HCT116 (cell line): ENCODE measurements at regions not wholly inside any gene's neighbourhood (a gene's known extent, or its start where the extent isn't known, plus 50 kb on each side); places are given as distances from the start of the nearest gene placed in this dataset.

ENCODE experiments used
- ATAC-seq: fragments of 200-7000 bp; cut with Tn5 transposase; 2 replicates; pipeline ENCODE4 v1.9.1; 2020; ENCODE audit warnings: mild to moderate bottlenecking, moderate library complexity
- BruUV-seq: library from RNA; stranded (reverse); fragments of 400-500 nt; replicated peaks from 2 replicates; lab custom pipeline; 2021; lab: Mats Ljungman, UMichigan
- CTCF ChIA-PET: fragments of 300-600 bp; sonication (Branson Sonifier 250); formaldehyde crosslinking; loops from one replicate; lab custom pipeline; 2021; ENCODE audit warnings: antibody characterized with exemption; lab: Charles Lee
- POLR2A ChIA-PET: fragments of 300-600, 350-600 bp; sonication (Branson Sonifier 250); formaldehyde crosslinking; loops from one replicate; lab custom pipeline; 2021; ENCODE audit warnings: antibody characterized with exemption; lab: Charles Lee
- RAD21 ChIA-PET, 2 experiments: fragments of 300-600 bp; sonication (Branson Sonifier 250); formaldehyde crosslinking; loops; one replicate each; lab custom pipeline; 2023; ENCODE audit warnings: low total read pairs in 2 of 2; ENCODE audit not compliant: uncharacterized antibody in 2 of 2, unreplicated experiment in 2 of 2, low non-redundant PET in 1 of 2; lab: Charles Lee
- DNase-seq: peaks from one replicate; pipeline ENCODE4 v3.0.0-alpha.2; 2010; ENCODE audit warnings: low read depth, low spot score
- H2AFZ ChIP-seq: fragments of 200-600 bp; shearing (Covaris generic), sonication (generic); 2 replicates; pipeline ENCODE4 v1.6.1; 2017; ENCODE audit warnings: low read depth, mixed run types, mixed read lengths, antibody characterized with exemption, low read length; ENCODE audit not compliant: poor library complexity, severe bottlenecking
- H3K27ac ChIP-seq: 2 replicates; pipeline ENCODE4 v1.5.1; 2012; ENCODE audit warnings: low read depth, low read length
- H3K27me3 ChIP-seq: fragments of 200-600 bp; sonication (generic); 2 replicates; pipeline ENCODE4 v1.6.1; 2016; ENCODE audit warnings: mixed run types, low read length, mixed read lengths; ENCODE audit not compliant: insufficient read depth
- H3K36me3 ChIP-seq, 2 experiments: fragments of 200-500 bp in 1 of 2; fragments of 200-600 bp in 1 of 2; sonication (Bioruptor generic) in 1 of 2; sonication (generic) in 1 of 2; 2 replicates each; pipeline versions ENCODE4 v1.5.1 to v1.6.1; 2014 to 2016; ENCODE audit warnings: low read length in 2 of 2, inconsistent platforms in 1 of 2, mixed read lengths in 1 of 2, mixed run types in 1 of 2; ENCODE audit not compliant: insufficient read depth in 2 of 2, control insufficient read depth in 1 of 2
- H3K4me1 ChIP-seq, 2 experiments: fragments of 200-600 bp in 1 of 2; sonication (generic) in 1 of 2; 2 replicates each; pipeline versions ENCODE4 v1.5.1 to v1.6.1; 2012 to 2017; ENCODE audit warnings: low read length in 2 of 2, inconsistent platforms in 1 of 2, mild to moderate bottlenecking in 1 of 2, mixed read lengths in 1 of 2, mixed run types in 1 of 2, moderate library complexity in 1 of 2; ENCODE audit not compliant: insufficient read depth in 2 of 2, control insufficient read depth in 1 of 2
- H3K4me2 ChIP-seq: fragments of 200-600 bp; sonication (generic); 2 replicates; pipeline ENCODE4 v1.6.1; 2017; ENCODE audit warnings: mixed run types, low read length, mixed read lengths
- H3K4me3 ChIP-seq, 2 experiments: fragments of 200-600 bp in 1 of 2; sonication (generic) in 1 of 2; replicated peaks in 1 of 2; 2 replicates each; pipeline ENCODE4 v1.5.1; 2011 to 2016; ENCODE audit warnings: low read length in 2 of 2, control low read depth in 1 of 2, low read depth in 1 of 2, mild to moderate bottlenecking in 1 of 2, mixed read lengths in 1 of 2, mixed run types in 1 of 2
- H3K79me2 ChIP-seq: fragments of 200-600 bp; sonication (generic); 2 replicates; pipeline ENCODE4 v1.6.1; 2017; ENCODE audit warnings: mild to moderate bottlenecking, mixed run types, low read length, moderate library complexity, mixed read lengths; ENCODE audit not compliant: insufficient read depth
- H3K9ac ChIP-seq: fragments of 200-600 bp; sonication (generic); 2 replicates; pipeline ENCODE4 v1.6.1; 2016; ENCODE audit warnings: low read length, mixed read lengths
- H3K9me2 ChIP-seq: fragments of 200-600 bp; sonication (generic), shearing (Covaris generic); 2 replicates; pipeline ENCODE4 v1.6.1; 2017; ENCODE audit warnings: mixed run types, mild to moderate bottlenecking, moderate library complexity; ENCODE audit not compliant: insufficient read depth
- H3K9me3 ChIP-seq, 2 experiments: fragments of 200-500 bp in 1 of 2; fragments of 200-600 bp in 1 of 2; sonication (Bioruptor generic) in 1 of 2; sonication (generic) in 1 of 2; 2 replicates each; pipeline ENCODE4 v1.6.1; 2014 to 2017; ENCODE audit warnings: low read length in 2 of 2, mixed read lengths in 2 of 2, inconsistent platforms in 1 of 2, low read depth in 1 of 2, mild to moderate bottlenecking in 1 of 2, mixed run types in 1 of 2, moderate library complexity in 1 of 2; ENCODE audit not compliant: control insufficient read depth in 1 of 2, insufficient read depth in 1 of 2
- H4K20me1 ChIP-seq: fragments of 200-600 bp; sonication (generic), shearing (Covaris generic); 2 replicates; pipeline ENCODE4 v1.6.1; 2017; ENCODE audit warnings: mixed run types, mild to moderate bottlenecking, moderate library complexity; ENCODE audit not compliant: insufficient read depth
- CBX3 ChIP-seq: IDR thresholded peaks from 2 replicates; pipeline ENCODE4 v1.6.1; 2012; ENCODE audit warnings: low read depth
- CEBPB ChIP-seq: IDR thresholded peaks from 2 replicates; pipeline ENCODE4 v1.6.1; 2012; ENCODE audit warnings: low read depth
- EZH2 ChIP-seq: fragments of 200-600 bp; sonication (generic); IDR thresholded peaks from 2 replicates; pipeline ENCODE4 v1.6.1; 2017; ENCODE audit warnings: antibody characterized with exemption, mixed run types
- EZH2phosphoT487 ChIP-seq: fragments of 200-600 bp; IDR thresholded peaks from 2 replicates; pipeline ENCODE4 v1.6.1; 2018; ENCODE audit warnings: antibody characterized with exemption, borderline replicate concordance
- FOSL1 ChIP-seq: IDR thresholded peaks from 2 replicates; pipeline ENCODE4 v1.6.1; 2012; ENCODE audit warnings: low read depth
- JUND ChIP-seq: IDR thresholded peaks from 2 replicates; pipeline ENCODE4 v1.6.1; 2012
- POLR2AphosphoS5 ChIP-seq: IDR thresholded peaks from 2 replicates; pipeline ENCODE4 v1.6.1; 2011; ENCODE audit warnings: mild to moderate bottlenecking, low read depth, low read length, moderate library complexity
- RAD21 ChIP-seq: IDR thresholded peaks from 2 replicates; pipeline ENCODE4 v1.6.1; 2012; ENCODE audit warnings: low read depth, mild to moderate bottlenecking
- SIN3A ChIP-seq: IDR thresholded peaks from 2 replicates; pipeline ENCODE4 v1.6.1; 2012; ENCODE audit warnings: low read depth
- SP1 ChIP-seq: IDR thresholded peaks from 2 replicates; pipeline ENCODE4 v1.6.1; 2012; ENCODE audit warnings: low read depth
- SRF ChIP-seq: IDR thresholded peaks from 2 replicates; pipeline ENCODE4 v1.6.1; 2012; ENCODE audit warnings: low read depth
- TCF7L2 ChIP-seq: IDR thresholded peaks from 2 replicates; pipeline ENCODE4 v1.7.0; 2011; ENCODE audit warnings: borderline replicate concordance, inconsistent platforms; ENCODE audit not compliant: insufficient read depth, insufficient read length; ENCODE audit errors: extremely low read depth
- YY1 ChIP-seq: IDR thresholded peaks from 2 replicates; pipeline ENCODE4 v1.6.1; 2011; ENCODE audit warnings: low read length, low read depth, moderate library complexity, mild to moderate bottlenecking; ENCODE audit not compliant: insufficient replicate concordance; ENCODE audit errors: extremely low read depth
- ZFX ChIP-seq: fragments of 450-650 bp; IDR thresholded peaks from 2 replicates; pipeline ENCODE4 v1.6.1; 2017
- ZNF274 ChIP-seq: fragments of 200-500 bp; sonication (Bioruptor generic); IDR thresholded peaks from 2 replicates; pipeline ENCODE4 v1.6.1; 2014; ENCODE audit warnings: mild to moderate bottlenecking, low read depth, low read length, inconsistent platforms
- intact Hi-C: fragments of 100-400 bp; cut with micrococcal nuclease; formaldehyde crosslinking; loops from 2 replicates; pipeline ENCODE4 v1.10.0; 2022
- TF ChIP-seq, protein P1 (sequence below): IDR thresholded peaks from 2 replicates; pipeline ENCODE4 v1.6.1; 2012; ENCODE audit warnings: low read depth
- TF ChIP-seq, protein P2 (sequence below): IDR thresholded peaks from 2 replicates; pipeline ENCODE4 v1.6.1; 2012
- TF ChIP-seq, protein P3 (sequence below): IDR thresholded peaks from 2 replicates; pipeline ENCODE4 v1.6.1; 2011; ENCODE audit warnings: mild to moderate bottlenecking, low read length, moderate library complexity; ENCODE audit not compliant: insufficient replicate concordance; ENCODE audit errors: extremely low read depth

DNA sequence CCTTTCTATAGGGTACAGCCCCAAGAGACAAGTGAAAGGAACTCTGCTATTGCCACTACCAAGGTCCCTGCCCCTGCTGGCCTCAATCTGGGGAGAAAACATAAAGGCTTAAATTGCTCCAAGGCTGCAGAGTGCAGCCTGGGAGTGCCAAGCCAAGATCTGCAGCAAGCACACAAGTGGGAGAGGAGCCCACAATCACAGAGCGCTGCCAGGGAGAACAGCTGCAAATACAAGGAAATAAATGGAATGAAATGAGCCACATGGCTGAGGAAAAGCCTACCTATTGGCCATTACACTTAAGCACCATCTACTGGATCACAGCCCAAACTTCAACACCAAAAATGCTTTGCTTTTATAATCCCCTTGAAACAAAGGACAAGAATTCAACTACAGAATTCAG is 582.4 kb downstream of the FAM133A start:
- Histone ChIP-seq H3K9me2 (no peaks in the 10 kb centered on the region), H3K27ac (no peak overlapping the region), H3K4me2 (no peak overlapping the region), H3K27me3 (no peaks in the 10 kb centered on the region), H3K9me3 (no peaks in the 10 kb centered on the region), H4K20me1 (no peaks in the 10 kb centered on the region), H3K4me3 (no peak overlapping the region), H2AFZ (no peak overlapping the region), H3K36me3 (no peaks in the 10 kb centered on the region), H3K4me1 (no peaks in the 10 kb centered on the region), H3K9ac (no peak overlapping the region), H3K79me2 (no peaks in the 10 kb centered on the region)
- POLR2A ChIA-PET = no interaction called here
- TF ChIP-seq ZFX (no peak), JUND (no peak)
- intact Hi-C loops = no loop called here
- DNase-seq (no peak), ATAC-seq (no peak)
- BruUV-seq = no TSS peak
- CTCF ChIA-PET = no interaction called here
- RAD21 ChIA-PET = no interaction called here

DNA sequence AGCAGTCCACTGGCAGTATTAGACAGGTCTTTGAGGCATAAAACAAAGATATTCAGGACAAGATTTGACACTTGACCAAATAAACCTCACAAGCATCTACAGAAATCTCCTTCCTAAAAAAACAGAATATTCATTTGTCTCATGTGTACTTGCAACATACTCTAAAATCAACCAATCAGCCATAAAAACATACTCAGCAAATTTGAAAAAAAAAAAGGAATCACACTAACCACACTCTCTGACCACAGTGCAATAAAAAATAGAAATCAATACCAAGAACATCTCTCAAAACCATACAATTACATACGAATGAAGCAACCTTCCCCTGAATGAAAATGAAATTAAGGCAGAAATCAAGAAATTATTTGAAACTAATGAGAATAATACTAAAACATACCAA is 591.3 kb downstream of the FAM133A start:
- no peaks in the 10 kb centered on the region for H4K20me1 ChIP-seq
- no peak for TF ChIP-seq POLR2AphosphoS5
- no peak for TF ChIP-seq TCF7L2
- TF ChIP-seq, protein P1, sequence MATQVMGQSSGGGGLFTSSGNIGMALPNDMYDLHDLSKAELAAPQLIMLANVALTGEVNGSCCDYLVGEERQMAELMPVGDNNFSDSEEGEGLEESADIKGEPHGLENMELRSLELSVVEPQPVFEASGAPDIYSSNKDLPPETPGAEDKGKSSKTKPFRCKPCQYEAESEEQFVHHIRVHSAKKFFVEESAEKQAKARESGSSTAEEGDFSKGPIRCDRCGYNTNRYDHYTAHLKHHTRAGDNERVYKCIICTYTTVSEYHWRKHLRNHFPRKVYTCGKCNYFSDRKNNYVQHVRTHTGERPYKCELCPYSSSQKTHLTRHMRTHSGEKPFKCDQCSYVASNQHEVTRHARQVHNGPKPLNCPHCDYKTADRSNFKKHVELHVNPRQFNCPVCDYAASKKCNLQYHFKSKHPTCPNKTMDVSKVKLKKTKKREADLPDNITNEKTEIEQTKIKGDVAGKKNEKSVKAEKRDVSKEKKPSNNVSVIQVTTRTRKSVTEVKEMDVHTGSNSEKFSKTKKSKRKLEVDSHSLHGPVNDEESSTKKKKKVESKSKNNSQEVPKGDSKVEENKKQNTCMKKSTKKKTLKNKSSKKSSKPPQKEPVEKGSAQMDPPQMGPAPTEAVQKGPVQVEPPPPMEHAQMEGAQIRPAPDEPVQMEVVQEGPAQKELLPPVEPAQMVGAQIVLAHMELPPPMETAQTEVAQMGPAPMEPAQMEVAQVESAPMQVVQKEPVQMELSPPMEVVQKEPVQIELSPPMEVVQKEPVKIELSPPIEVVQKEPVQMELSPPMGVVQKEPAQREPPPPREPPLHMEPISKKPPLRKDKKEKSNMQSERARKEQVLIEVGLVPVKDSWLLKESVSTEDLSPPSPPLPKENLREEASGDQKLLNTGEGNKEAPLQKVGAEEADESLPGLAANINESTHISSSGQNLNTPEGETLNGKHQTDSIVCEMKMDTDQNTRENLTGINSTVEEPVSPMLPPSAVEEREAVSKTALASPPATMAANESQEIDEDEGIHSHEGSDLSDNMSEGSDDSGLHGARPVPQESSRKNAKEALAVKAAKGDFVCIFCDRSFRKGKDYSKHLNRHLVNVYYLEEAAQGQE = no peak
- TF ChIP-seq EZH2phosphoT487 = no peak
- no peak for TF ChIP-seq ZNF274
- no peak for TF ChIP-seq CBX3
- TF ChIP-seq FOSL1 = no peak
- no peak for TF ChIP-seq SRF
- no peak for TF ChIP-seq EZH2
- TF ChIP-seq, protein P2, sequence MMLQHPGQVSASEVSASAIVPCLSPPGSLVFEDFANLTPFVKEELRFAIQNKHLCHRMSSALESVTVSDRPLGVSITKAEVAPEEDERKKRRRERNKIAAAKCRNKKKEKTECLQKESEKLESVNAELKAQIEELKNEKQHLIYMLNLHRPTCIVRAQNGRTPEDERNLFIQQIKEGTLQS = no peak
- TF ChIP-seq SIN3A = no peak
- TF ChIP-seq, protein P3, sequence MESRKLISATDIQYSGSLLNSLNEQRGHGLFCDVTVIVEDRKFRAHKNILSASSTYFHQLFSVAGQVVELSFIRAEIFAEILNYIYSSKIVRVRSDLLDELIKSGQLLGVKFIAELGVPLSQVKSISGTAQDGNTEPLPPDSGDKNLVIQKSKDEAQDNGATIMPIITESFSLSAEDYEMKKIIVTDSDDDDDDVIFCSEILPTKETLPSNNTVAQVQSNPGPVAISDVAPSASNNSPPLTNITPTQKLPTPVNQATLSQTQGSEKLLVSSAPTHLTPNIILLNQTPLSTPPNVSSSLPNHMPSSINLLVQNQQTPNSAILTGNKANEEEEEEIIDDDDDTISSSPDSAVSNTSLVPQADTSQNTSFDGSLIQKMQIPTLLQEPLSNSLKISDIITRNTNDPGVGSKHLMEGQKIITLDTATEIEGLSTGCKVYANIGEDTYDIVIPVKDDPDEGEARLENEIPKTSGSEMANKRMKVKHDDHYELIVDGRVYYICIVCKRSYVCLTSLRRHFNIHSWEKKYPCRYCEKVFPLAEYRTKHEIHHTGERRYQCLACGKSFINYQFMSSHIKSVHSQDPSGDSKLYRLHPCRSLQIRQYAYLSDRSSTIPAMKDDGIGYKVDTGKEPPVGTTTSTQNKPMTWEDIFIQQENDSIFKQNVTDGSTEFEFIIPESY = no peak
- no peak for TF ChIP-seq SP1
- no peak for TF ChIP-seq YY1
- no peak for TF ChIP-seq CEBPB
- TF ChIP-seq ZFX = no peak
- no peak for TF ChIP-seq RAD21

More for the DNA sequence above, 591.3 kb downstream of the FAM133A start:
- BruUV-seq = no TSS peak
- H3K79me2 ChIP-seq = no peaks in the 10 kb centered on the region
- H3K27me3 ChIP-seq = no peaks in the 10 kb centered on the region
- H3K4me3 ChIP-seq = no peak overlapping the region
- POLR2A ChIA-PET = no interaction called here
- no peaks in the 10 kb centered on the region for H3K36me3 ChIP-seq
- no peak for DNase-seq
- no peak overlapping the region for H3K4me2 ChIP-seq
- no peaks in the 10 kb centered on the region for H3K9me2 ChIP-seq
- intact Hi-C loops = no loop called here
- no peaks in the 10 kb centered on the region for H3K4me1 ChIP-seq
- no peaks in the 10 kb centered on the region for H3K9me3 ChIP-seq
- no peak overlapping the region for H3K9ac ChIP-seq
- CTCF ChIA-PET = no interaction called here
- RAD21 ChIA-PET = no interaction called here
- no peak overlapping the region for H3K27ac ChIP-seq
- H2AFZ ChIP-seq = no peak overlapping the region
- ATAC-seq = no peak
